ENCODE measurements at regions not wholly inside any gene's neighbourhood (a gene's known extent, or its start where the extent isn't known, plus 50 kb on each side); places are given as distances from the start of the nearest gene placed in this dataset.

DNA sequence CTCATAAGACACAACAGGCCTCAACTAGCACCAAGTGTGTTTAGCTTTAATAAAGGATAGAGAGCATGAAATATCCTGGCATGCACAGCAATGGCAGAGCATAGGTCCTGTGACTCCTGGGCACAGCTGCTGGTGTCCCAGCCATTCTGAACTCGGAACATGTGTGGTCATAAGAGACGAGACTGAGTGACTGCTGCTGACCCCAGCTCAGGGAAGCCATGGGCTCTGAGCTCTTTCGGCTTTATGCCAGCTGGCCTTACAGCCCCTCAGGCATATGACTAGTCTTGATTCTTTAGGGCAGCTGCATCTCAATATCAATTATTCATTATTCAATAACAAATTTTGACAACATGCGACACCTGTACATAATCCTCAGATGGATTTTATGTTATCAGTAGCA lies 62.4 kb upstream of the TOPAZ1 start:
- in situ Hi-C loops (cut with MboI; ENCODE audit: low pct_unique_long_range_greater_than_20kb, low sequenced_read_pairs, unreplicated experiment) = loop anchor here (25.0 kb wide), 1 partner anchor 617 kb away; no protein-coding TSS in a partner anchor

DNA sequence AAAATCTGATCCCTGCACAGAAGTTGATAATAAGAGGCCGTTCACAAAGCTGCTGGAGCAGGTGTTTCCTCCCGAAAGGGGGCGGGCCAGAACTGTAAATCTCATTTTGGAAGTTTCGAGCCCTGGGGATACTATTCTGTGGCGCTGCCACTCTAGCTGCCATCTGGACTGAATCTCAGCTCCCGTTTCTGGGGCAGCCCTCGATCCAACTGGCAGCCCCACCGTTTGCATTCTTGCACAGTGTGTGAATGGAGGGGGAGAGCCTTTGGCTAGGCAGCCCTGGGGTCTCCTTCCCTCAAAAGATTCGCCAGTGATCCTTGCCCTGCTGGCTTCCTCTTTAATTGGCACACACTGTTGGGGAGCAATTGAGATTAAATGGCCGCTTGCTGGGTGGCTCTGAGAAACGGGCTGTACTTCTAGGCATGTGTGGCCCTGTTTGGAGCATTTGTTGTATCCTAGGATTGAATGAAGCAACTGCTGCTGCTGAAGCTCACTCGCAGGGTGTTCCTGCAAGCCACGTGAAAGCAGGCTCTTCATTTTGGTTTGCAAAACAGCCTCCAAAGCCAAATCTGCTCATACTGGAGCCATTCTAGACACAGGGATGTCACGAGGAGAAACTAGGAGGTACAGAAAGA lies 57.2 kb upstream of the TOPAZ1 start:
- TF ChIP-seq CTCF (IDR thresholded peaks at IDR 0.05; ENCODE audit: extremely low read depth, insufficient read depth, missing control alignments) = no peak
- DNase-seq (ENCODE audit: low spot score) = no peak
- in situ Hi-C loops (cut with MboI; ENCODE audit: low pct_unique_long_range_greater_than_20kb, low sequenced_read_pairs, unreplicated experiment) = loop anchor here (25.0 kb wide), 1 partner anchor 622 kb away; no protein-coding TSS in a partner anchor

More for the DNA sequence above, 62.4 kb upstream of the TOPAZ1 start:
- DNase-seq (ENCODE audit: low spot score) = no peak
- no peak for TF ChIP-seq CTCF (IDR thresholded peaks at IDR 0.05; ENCODE audit: extremely low read depth, insufficient read depth, missing control alignments)

- DNase-seq (ENCODE audit: low spot score) = no peak
- no peak for TF ChIP-seq CTCF (IDR thresholded peaks at IDR 0.05; ENCODE audit: extremely low read depth, insufficient read depth, missing control alignments)
- in situ Hi-C loops (cut with MboI; ENCODE audit: low pct_unique_long_range_greater_than_20kb, low sequenced_read_pairs, unreplicated experiment) = loop anchor here (25.0 kb wide), 1 partner anchor 623 kb away; no protein-coding TSS in a partner anchor
Observed at GRCh38 chr3:44185396-44185915, 56.2 kb upstream of the TOPAZ1 start.

GRCh38 chr3:44186111-44186672 lies 55.5 kb upstream of the TOPAZ1 start:
- in situ Hi-C loops (cut with MboI; ENCODE audit: low pct_unique_long_range_greater_than_20kb, low sequenced_read_pairs, unreplicated experiment) = loop anchor here (25.0 kb wide), 1 partner anchor 624 kb away; no protein-coding TSS in a partner anchor
- TF ChIP-seq CTCF (IDR thresholded peaks at IDR 0.05; ENCODE audit: extremely low read depth, insufficient read depth, missing control alignments) = no peak
- DNase-seq (ENCODE audit: low spot score) = no peak

- in situ Hi-C loops (cut with MboI; ENCODE audit: low pct_unique_long_range_greater_than_20kb, low sequenced_read_pairs, unreplicated experiment) = loop anchor here (25.0 kb wide), 1 partner anchor 624 kb away; no protein-coding TSS in a partner anchor
- no peak for TF ChIP-seq CTCF (IDR thresholded peaks at IDR 0.05; ENCODE audit: extremely low read depth, insufficient read depth, missing control alignments)
- DNase-seq (ENCODE audit: low spot score) = no peak
Observed at GRCh38 chr3:44186712-44187111, 55.0 kb upstream of the TOPAZ1 start.
